ENCODE measurements at regions not wholly inside any gene's neighbourhood (a gene's known extent, or its start where the extent isn't known, plus 50 kb on each side); places are given as distances from the start of the nearest gene placed in this dataset.

DNA sequence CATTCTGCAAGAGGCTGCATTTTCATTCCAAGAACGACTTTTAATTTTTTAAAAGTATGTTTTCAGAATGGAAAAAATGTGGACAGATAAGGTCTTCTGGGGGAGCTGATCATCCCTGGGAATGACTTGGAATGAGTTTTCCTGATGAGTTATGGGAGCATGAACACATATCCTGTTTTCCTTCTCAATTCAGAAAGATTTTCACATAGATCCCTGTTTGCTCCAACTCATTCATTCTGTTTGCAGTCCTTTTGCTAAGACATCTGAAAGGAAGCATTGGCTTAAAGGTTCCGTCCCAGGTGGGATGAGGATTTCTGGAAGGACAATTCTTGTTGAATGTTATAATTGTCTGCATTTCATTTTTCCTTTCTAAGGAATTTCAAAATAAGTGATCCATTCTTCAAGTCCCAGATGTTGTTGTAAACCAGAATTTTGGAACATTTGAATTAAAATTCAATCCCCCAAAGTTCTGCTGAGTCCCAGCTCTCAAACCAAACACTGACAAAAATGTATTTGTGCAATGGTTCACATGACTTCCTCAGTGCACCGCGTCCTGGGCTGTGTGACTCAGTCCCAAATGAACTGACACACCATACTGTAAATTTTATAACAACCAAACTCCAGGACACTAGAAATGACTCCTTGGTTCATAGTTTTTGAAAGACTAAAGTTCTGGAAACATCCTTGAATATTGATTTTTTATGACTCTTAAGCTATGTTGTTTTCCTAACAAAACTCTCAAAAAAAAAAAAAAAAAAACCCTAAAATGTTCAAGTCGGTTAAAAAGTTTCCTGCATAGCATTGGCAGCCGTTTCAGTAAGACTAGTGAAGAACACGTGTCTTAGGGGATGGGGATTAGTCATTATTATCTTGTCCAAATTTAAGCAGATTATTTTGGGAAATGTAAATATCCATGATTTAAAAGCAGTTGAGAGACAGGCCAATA is 281.8 kb upstream of the TCF4 start:
- ATAC-seq (peak; percentile 86), DNase-seq (ENCODE audit: missing footprints) (no peak)
- intact Hi-C loops (cut with DNase I): loop anchor here (5.0 to 10.0 kb wide), 2 partner anchors 212 to 285 kb away; partner anchors contain the start of gene TCF4

DNA sequence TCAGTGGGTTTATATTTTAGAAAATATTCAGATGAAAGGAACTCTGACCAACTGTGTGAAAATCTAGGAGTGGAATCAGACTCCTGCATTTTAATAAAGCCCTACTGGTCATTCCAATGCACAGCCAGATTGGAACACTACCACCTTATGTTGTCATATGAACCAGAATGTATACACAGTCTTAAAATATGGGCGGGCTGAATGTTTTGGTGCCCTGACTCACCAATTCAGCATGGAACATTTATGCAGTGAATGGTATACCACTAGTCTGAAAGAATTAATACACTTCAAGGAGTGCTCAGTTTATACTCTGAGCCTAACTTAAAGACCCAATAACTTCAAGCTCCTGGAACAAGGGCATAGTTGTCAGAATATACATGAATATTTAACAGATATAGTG is 280.9 kb upstream of the TCF4 start:
- DNase-seq (ENCODE audit: missing footprints) (no peak), ATAC-seq (no peak)
- intact Hi-C loops (cut with DNase I): loop anchor here (5.0 to 10.0 kb wide), 2 partner anchors 213 to 284 kb away; partner anchors contain the start of gene TCF4

DNA sequence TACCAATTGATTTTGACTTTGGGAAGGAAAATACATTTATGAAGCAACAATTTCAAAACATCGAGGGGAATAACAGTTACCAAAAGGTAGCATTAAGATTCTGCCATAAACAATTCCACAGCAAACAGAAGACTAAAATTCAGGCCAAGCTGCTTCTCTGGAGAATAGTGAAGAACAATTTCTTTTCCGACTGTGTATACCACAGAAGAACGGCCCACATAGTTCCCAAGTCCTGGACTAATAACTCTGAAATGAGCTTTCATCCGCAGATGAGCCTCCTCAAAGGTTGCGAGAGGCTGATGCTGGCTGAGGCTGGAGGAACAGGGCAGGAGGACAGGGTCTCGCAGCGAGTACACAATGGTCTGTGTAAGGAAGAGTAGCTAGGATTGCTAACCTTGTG is 278.9 kb upstream of the TCF4 start:
- DNase-seq (ENCODE audit: missing footprints) (no peak), ATAC-seq (no peak)
- intact Hi-C loops (cut with DNase I): loop anchor here (5.0 to 10.0 kb wide), 2 partner anchors 215 to 282 kb away; partner anchors contain the start of gene TCF4

DNA sequence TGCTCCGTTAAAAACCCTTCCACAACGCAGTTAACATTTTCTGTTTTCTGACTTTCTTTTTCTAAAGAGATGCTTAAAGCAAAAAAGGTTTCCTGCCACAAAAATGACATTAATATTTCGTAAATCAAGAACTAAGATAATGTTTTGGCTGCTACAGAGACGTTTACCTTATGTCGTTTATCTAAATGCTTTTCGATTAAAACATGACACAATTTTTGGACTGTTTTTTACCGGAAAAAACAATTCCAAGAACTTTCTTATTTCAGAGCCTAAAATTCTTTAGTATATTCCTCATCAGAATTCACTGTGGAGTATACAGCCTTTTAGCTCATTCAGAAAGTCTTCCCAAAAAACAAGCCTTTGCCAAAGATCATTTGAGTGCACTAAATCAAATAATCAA is 278.0 kb upstream of the TCF4 start:
- ATAC-seq (no peak), DNase-seq (ENCODE audit: missing footprints) (no peak)
- intact Hi-C loops (cut with DNase I): loop anchor here (5.0 to 10.0 kb wide), 2 partner anchors 216 to 281 kb away; partner anchors contain the start of gene TCF4

DNA sequence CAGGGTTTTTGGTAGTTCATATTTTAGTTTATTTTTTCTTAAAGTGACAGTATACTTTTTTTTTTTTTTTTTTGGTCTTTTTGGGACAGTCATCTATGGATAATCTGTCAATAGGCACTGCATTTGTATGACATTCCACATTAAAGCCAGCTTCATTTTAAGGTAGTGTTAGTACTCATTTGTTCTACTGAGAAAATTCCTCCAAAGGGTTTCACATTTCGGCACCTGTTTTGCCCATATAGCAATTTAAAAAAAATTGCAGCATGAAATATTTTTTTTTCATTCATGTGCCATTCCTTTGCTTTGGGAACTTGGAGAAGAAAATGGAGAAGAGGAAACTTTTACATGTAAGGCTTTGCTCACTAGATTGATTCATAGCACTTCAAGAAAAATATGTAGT is 276.3 kb upstream of the TCF4 start:
- DNase-seq (ENCODE audit: missing footprints): no peak
- intact Hi-C loops (cut with DNase I): loop anchor here (5.0 to 10.0 kb wide), 4 partner anchors 82 to 713 kb away; partner anchors contain the start of gene TCF4
- ATAC-seq: no peak

DNA sequence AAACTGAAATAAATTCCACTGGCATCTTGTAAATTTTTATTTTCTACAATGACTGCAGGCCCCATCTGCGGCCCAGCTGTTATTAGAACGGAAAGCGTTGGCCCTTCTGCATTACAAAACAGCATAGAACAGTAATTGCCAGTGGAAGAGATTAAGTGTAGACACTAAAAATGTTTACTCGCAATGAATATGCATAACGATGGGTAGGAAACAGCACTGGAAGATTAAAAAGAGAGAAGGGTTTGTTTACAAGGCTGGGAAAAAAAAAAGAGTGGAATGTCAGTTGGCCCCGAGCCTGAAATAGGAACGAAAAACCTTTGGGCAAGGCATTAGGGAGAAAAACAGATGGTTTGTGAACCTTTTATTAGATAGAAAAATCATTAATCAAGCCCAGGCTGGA is 275.9 kb upstream of the TCF4 start:
- DNase-seq (ENCODE audit: missing footprints) (no peak), ATAC-seq (peak; percentile 71)
- intact Hi-C loops (cut with DNase I): loop anchor here (5.0 to 10.0 kb wide), 4 partner anchors 82 to 713 kb away; partner anchors contain the start of gene TCF4

DNA sequence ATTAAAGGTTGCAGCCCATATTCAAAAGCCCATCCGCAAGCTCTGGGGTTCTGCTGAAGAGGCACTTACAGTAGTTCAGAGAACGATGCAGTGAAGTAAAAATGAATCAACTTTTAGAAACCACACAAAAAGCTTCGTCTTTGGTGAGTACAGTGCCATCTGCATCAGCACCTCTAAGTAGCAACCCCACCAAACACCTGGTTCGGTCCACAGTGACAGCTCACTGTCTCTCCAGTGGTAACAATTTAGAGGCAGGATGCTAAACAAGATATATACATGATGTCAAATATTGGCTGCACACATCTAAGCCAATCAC is 275.4 kb upstream of the TCF4 start:
- no peak for DNase-seq (ENCODE audit: missing footprints)
- no peak for ATAC-seq
- intact Hi-C loops (cut with DNase I): loop anchor here (5.0 to 10.0 kb wide), 4 partner anchors 81 to 714 kb away; partner anchors contain the start of gene TCF4

DNA sequence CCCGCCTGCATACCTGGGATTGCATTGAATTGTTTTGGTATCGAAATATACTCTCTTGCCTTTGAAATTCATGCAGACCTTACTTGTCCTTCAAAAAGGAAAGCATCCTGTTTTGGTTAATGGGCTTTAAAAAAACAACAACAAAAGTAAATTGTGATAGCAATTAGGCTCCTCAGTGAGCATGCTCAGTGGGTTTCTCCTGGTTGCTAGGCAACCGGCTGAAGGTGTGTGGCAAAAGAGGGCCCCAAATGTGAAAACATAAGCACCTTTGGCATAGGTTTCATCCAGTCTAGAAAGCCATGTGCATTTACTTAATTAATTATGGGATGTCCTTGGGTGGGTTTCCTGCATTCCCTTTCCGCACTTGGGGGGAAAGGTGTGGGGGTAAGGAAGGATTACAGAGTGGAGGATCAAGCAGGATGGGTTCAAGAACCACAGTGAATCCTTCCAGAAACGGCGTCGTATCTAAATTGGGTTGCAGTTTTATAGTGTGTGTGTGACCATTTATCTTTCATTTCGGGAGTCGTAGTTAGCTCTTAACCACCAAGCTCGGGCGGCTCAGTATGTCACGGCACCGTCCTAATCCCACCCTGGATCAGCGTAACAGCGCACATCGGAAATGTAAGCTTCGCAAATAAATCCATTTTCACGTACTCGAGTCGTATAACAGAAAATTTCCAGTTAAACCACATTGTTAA is 274.9 kb upstream of the TCF4 start:
- DNase-seq (ENCODE audit: missing footprints): no peak
- intact Hi-C loops (cut with DNase I): loop anchor here (5.0 to 10.0 kb wide), 4 partner anchors 81 to 714 kb away; partner anchors contain the start of gene TCF4
- no peak for ATAC-seq

DNA sequence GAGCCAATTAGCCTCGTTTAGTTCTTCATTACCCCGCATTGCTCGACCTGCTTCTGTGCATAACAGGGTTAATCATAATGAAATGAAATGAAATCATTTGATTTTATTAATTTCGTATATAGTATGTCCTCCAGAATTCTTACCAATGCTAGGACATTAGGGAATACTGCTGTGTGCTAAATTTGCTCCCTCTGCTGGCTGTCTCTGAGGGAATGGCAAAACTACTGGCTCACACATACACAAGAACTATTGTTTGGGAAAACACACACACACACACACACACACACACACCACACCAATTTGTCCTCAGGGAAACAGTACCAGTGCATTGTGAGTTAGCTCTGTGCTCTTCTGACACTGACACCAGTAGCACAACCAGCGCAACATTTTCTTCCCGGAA is 273.3 kb upstream of the TCF4 start:
- no peak for ATAC-seq
- no peak for DNase-seq (ENCODE audit: missing footprints)
- intact Hi-C loops (cut with DNase I): loop anchor here (5.0 to 10.0 kb wide), 4 partner anchors 79 to 716 kb away; partner anchors contain the start of gene TCF4

DNA sequence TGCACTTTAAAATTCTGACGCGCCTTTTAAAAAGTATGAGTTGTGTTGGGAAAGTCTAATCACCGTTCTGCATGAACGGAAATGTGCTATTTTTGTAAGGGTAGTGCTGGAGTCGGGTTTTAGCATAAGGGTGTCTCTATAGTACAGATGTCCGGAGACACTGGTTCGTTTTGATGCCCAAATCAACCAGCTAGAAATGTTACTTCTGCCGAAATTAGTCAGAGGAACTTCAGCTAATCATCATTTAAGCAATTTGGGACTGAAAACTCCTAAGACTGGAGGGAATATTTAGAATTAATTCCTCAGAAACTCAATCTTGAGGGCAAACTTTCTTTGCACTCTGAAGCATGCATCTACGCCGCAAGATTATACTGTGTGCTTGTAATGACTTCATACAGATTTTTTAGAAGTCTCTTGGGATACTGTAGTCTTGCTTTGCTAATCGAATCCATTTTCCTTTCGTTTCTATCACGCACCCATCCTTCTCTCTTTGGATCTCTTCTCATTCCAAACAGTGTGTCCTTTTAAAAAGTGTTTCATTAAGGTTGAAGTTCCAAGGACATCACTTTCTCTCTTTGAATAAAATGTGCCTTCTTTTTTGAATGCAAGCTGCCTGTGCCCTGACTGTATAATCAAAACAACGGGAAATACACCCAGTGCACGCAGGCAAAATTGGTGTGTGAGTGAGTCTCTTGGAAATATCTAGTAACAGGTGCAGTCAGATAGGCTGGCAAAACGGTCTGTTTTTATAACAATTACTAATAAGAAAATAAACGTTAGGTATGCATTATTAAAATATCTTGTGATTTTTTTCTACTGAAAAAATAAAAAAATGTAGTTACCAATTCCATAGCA is 270.9 kb upstream of the TCF4 start:
- ATAC-seq: no peak
- no peak for DNase-seq (ENCODE audit: missing footprints)
- intact Hi-C loops (cut with DNase I): no loop called here

DNA sequence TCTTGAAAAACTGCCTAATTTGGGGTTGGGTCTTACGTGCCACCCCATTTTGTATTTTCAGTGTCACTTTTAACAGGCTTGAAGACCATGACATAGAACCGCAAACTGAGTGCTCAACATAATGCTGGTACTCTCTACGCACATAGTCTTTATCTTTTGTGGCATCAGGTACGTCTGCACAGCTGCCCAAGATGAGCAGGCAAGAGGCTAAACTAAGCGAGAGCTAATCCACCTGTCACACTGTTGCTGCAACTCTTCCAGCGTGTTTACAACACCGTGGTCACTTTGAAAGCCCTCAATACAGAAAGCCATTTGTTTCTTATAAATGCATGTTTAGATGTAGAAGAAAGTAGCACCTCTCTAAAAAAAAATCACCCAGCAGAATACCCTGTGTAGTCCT is 270.0 kb upstream of the TCF4 start:
- no peak for DNase-seq (ENCODE audit: missing footprints)
- intact Hi-C loops (cut with DNase I): no loop called here
- no peak for ATAC-seq

DNA sequence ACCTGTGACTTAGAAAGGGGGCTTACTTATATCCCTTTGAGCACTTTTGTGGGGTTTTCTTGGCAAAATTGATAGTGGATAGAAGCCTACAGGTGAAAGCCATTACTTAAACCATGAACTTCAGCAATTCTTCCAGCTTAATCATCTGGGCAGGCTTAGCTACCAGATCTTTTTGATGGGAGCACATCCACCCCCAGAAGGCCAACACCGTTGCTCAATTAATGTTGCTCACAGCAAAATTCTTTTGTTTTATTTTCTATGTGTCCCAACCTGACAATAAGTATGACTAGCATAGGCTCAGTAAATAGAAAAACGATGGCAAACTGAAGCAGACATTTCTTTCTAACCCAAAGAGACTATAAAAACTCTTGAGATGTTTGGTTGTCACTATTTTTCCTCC is 269.4 kb upstream of the TCF4 start:
- DNase-seq (ENCODE audit: missing footprints) (no peak), ATAC-seq (no peak)
- intact Hi-C loops (cut with DNase I): no loop called here

DNA sequence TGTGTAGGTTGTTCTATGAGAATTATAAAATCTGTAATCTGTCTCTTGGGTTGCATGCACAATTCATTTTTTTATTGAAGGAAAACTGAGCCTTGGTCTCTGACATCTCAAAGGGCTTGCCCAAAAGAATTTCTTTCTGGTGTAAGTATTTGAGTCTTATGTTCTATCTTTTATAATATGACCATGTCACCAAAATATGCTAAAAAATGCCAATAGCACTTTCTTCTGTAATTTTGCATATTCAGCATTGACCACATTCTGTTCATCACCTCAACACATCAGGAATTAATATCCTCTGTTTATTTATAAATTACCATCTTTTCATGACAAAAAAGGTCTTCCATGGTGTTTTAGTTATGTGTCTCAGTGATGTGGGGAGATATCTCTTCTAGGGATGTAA is 268.7 kb upstream of the TCF4 start:
- intact Hi-C loops (cut with DNase I): no loop called here
- DNase-seq (ENCODE audit: missing footprints) (no peak), ATAC-seq (no peak)

DNA sequence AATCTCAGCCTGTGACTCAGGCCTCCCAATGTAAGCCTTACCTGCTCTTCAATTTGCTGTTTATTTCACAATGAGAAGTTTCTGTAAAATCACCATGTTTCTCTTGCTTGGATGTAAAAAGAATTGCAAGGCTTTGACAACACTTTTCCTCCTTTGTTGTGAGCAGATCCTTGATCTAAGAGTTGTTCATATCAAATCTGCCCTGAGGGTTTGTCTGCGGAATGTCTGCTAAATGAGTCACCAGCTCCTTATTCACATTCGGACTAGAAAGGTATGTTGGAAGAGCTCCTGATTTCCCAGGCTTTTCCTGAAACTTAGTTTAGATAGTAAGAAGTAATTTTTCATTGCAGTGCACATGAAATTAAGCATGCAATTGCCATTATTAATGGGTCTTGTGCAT is 268.2 kb upstream of the TCF4 start:
- ATAC-seq (no peak), DNase-seq (ENCODE audit: missing footprints) (no peak)
- intact Hi-C loops (cut with DNase I): no loop called here

DNA sequence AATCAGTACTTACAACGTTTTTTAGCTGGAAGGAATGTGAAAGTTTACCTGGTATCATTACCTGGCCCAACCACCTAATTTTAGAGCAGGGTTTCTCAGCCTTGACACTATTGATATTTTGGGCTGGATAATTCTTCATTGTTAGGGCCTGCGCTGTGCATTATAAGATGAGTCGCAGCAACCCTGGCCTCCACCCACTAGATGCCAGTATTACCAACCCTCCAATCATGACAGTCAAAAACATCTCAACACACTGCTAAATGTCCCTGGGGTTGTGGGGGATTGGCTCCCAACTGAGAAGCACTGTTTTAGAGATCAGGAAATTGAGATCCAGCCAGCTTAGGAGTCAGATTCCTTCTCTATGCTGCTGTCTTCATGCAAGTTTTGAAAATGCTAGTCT is 265.3 kb upstream of the TCF4 start:
- intact Hi-C loops (cut with DNase I): loop anchor here (5.0 kb wide), 1 partner anchor 436 kb away; no protein-coding TSS in a partner anchor
- ATAC-seq: no peak
- no peak for DNase-seq (ENCODE audit: missing footprints)

DNA sequence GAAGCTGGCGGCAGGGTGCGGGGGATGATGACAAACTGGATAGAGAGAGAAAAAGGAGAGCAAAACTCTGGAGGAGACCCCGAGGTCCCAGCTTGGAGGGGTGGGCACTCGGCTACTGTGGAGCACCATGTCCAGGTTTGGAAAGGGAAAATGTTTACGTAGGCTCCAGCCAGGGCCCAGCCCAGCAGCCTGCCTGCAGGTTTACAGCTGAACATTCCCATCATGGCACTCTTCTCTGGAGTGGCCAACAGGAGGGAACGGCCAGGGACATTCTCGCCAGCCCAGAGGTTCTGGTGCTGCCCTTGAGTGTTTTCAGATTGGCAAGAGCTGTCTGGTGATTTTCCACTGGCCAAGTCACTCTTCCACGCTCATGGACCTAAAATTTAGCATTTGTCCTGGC is 262.9 kb upstream of the TCF4 start:
- intact Hi-C loops (cut with DNase I): loop anchor here (5.0 kb wide), 1 partner anchor 434 kb away; no protein-coding TSS in a partner anchor
- no peak for ATAC-seq
- no peak for DNase-seq (ENCODE audit: missing footprints)

DNA sequence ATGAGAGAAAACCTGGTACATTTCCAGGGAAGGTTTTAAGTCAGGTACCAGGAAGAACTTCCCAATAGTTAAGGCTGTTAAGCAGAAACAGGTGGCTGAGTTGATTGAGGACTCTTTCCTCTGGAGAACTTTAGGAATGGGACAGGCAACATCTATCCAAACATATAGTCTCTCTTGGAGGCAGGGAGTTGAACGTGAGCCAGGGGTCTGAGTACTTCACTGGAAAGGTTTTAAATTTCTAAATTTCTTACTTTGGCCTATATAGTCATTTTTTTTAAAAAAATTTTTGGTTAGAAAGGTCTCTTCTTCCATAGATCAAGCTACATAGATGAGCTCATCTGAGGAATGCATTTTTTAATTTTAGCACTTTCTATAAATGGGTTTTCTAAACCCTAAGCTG is 261.4 kb upstream of the TCF4 start:
- no peak for DNase-seq (ENCODE audit: missing footprints)
- intact Hi-C loops (cut with DNase I): no loop called here
- no peak for ATAC-seq

DNA sequence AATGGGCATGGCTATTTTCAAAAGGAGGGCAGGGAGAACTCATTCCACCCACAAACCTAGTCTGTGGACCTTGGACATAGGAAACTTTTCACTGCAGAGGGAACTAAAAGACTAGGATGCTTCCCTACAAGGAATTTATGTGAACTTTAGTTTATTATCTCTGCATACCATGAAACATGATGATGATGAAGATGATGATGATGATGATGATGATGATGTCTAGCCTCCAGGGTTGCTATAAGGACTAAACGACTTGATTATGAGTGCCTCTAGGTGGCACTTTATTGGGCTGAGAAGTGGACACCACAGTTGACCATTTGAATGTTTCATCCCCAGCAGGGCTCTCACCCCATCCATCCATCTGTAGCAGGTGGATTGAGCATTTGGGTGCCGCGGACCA is 260.0 kb upstream of the TCF4 start:
- DNase-seq (ENCODE audit: missing footprints) (no peak), ATAC-seq (no peak)
- intact Hi-C loops (cut with DNase I): no loop called here

DNA sequence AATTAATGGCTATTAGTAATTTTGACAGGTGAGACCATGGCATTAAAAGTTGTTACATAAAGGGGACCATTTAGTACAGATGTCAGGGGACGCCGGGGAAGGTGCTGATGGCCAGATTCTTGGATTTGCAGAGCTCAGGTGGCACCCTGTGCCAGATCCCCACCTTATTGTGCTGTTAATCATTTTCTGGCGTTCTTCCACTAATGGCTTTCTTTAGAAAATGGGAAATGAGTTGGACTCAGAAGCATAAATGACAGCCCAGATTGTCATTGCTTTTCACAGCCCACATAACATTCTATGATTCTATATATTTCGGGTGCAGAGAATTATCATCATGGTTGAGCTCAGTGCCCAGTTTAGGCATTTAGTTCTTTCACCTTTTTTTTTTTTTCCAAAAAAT is 257.2 kb upstream of the TCF4 start:
- DNase-seq (ENCODE audit: missing footprints): no peak
- ATAC-seq: no peak
- intact Hi-C loops (cut with DNase I): no loop called here
